ENCODE measurements at regions not wholly inside any gene's neighbourhood (a gene's known extent, or its start where the extent isn't known, plus 50 kb on each side); places are given as distances from the start of the nearest gene placed in this dataset.

DNA sequence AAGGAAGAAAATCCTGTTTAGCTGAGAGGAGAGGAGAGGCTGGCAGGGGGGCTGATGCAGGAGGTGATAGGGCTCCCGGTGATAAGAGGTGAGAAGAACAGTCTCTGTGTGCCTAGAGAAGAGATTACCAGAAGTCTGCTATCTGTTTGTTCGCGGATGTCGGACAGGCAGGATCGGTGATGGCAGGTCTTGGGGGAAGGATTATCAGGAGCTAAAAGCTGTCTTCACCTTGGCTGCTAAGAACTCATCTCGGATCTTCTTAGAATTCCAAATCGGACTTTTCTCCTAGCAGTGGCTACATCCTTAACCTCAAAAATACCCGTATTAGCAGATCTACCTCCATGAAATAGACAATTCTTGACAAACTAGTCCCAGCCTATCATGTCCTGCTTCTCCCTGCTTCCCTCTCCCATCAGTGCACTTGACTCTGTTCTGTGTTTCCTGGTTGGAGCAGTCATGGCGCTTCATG lies 282.1 kb upstream of the TRIB2 start:
- no peaks in the 10 kb centered on the region for H3K9me3 ChIP-seq
- intact Hi-C loops (cut with DNase I): no loop called here
- no peak overlapping the region for H3K27ac ChIP-seq
- TF ChIP-seq POLR2A (IDR thresholded peaks at IDR 0.05) (no peak), POLR2AphosphoS5 (IDR thresholded peaks at IDR 0.05; ENCODE audit: insufficient read depth in 1 of 2, low read depth in 1 of 2) (no peak)
- TF ChIP-seq, protein P1, sequence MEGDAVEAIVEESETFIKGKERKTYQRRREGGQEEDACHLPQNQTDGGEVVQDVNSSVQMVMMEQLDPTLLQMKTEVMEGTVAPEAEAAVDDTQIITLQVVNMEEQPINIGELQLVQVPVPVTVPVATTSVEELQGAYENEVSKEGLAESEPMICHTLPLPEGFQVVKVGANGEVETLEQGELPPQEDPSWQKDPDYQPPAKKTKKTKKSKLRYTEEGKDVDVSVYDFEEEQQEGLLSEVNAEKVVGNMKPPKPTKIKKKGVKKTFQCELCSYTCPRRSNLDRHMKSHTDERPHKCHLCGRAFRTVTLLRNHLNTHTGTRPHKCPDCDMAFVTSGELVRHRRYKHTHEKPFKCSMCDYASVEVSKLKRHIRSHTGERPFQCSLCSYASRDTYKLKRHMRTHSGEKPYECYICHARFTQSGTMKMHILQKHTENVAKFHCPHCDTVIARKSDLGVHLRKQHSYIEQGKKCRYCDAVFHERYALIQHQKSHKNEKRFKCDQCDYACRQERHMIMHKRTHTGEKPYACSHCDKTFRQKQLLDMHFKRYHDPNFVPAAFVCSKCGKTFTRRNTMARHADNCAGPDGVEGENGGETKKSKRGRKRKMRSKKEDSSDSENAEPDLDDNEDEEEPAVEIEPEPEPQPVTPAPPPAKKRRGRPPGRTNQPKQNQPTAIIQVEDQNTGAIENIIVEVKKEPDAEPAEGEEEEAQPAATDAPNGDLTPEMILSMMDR (IDR thresholded peaks at IDR 0.05): no peak
- no peaks in the 10 kb centered on the region for H3K36me3 ChIP-seq
- no peaks in the 10 kb centered on the region for H3K27me3 ChIP-seq
- DNase-seq (ENCODE audit: extremely low spot score in 2 of 2): no peak
- no peak overlapping the region for H3K4me3 ChIP-seq
- peaks cover 5% of the 10 kb centered on the region for H3K4me1 ChIP-seq

DNA sequence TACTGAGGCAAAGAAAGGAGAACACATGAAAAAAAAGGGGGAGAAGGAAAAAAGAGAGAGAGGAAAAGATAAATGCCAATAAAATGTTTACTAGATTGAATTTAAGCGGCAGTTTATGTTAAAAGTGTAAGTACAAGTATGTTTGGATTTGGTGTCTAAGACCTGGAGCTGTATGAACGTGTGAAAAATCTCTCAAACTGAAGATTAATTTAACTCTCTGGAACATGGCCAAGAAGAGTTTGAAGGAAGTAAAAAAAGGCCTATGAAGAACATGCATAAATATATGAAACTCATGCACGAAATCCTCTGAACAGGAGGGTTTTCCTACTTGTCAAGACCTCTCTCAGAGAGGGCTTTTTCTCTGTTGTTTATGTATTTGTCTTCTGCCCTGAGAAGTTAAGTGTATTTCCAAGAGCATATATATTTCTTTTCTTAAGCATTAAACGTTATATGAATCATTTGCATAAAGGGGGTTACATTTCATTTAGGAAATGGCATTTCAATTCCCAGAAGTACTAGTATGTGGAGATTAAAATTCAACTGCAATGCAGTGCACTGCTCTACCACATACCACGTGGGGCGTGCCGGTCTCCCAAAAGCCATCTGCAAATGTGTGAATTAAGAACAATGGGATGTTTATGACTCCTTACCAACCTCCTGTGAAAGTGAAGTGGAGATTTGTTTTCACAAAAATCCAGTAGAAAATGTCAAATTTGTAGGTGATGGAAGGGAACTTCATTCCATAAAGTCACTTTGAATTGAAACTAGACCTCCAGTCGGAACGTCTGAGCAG lies 281.1 kb upstream of the TRIB2 start:
- DNase-seq (ENCODE audit: extremely low spot score in 2 of 2): no peak
- intact Hi-C loops (cut with DNase I): no loop called here
- H3K4me3 ChIP-seq: no peak overlapping the region
- H3K9me3 ChIP-seq: no peaks in the 10 kb centered on the region
- no peaks in the 10 kb centered on the region for H3K27me3 ChIP-seq
- TF ChIP-seq, protein P1 (IDR thresholded peaks at IDR 0.05): no peak
- TF ChIP-seq POLR2A (IDR thresholded peaks at IDR 0.05): no peak
- H3K27ac ChIP-seq: no peak overlapping the region
- no peaks in the 10 kb centered on the region for H3K36me3 ChIP-seq
- peaks cover 3% of the 10 kb centered on the region for H3K4me1 ChIP-seq

DNA sequence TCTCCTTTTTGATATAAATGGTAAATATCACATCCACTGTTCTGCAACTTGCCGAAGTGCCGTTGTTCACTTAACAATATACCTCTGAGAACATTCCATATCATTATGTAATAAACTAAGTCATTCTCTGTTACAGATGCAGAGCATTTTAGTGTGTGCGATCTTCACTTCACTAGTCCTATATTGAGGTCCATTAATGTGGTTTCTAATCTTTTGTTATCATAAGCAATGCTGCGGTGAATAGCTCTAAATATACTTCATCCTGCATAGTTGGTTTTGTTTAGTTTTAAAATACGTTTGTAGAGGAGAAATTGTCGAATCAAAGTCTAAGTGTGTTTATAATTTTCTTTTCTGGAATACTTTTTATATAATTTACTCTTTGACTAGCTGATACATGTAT lies 280.3 kb upstream of the TRIB2 start:
- Histone ChIP-seq H3K27ac (no peak overlapping the region), H3K27me3 (no peaks in the 10 kb centered on the region), H3K36me3 (no peaks in the 10 kb centered on the region), H3K4me3 (no peak overlapping the region), H3K9me3 (no peaks in the 10 kb centered on the region), H3K4me1 (peaks cover 7% of the 10 kb centered on the region)
- DNase-seq (ENCODE audit: extremely low spot score in 2 of 2): no peak
- intact Hi-C loops (cut with DNase I): no loop called here
- TF ChIP-seq, protein P1 (IDR thresholded peaks at IDR 0.05): no peak
- TF ChIP-seq POLR2A (IDR thresholded peaks at IDR 0.05) (no peak), POLR2AphosphoS5 (IDR thresholded peaks at IDR 0.05; ENCODE audit: insufficient read depth in 1 of 2, low read depth in 1 of 2) (no peak)

DNA sequence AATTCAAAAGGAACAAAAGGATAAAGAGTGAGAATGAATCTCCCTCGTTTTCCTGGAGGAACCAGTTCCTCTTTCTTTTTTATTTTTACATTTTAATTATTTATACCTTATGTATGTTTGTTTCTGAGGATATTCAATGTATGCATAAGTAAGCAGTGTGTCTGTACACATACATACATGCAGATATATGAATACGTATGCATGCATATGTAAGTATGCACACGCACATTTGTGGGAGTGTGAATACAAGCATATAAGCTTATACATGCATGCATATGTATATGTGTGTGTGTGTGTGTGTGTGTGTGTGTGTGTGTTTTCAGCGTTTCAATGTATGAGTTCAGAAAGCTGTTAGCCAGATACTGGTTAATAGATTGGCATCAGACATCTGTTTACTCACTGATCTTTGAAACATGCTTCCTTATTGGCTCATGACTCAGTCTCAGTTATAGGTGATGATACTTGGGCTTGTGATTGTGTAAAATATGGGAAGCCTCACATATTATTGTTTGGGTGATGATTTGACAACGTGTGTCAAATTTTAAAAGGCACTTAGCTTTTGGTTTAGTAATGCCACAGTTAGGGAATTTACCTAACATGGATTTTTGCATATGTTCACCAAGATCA lies 279.7 kb upstream of the TRIB2 start:
- no peak for DNase-seq (ENCODE audit: extremely low spot score in 2 of 2)
- Histone ChIP-seq H3K4me3 (no peak overlapping the region), H3K36me3 (no peaks in the 10 kb centered on the region), H3K4me1 (peaks cover 12% of the 10 kb centered on the region), H3K27me3 (no peaks in the 10 kb centered on the region), H3K27ac (no peak overlapping the region), H3K9me3 (no peaks in the 10 kb centered on the region)
- intact Hi-C loops (cut with DNase I): no loop called here
- TF ChIP-seq, protein P1 (IDR thresholded peaks at IDR 0.05): no peak
- TF ChIP-seq POLR2A (IDR thresholded peaks at IDR 0.05): no peak
- TF ChIP-seq POLR2AphosphoS5 (IDR thresholded peaks at IDR 0.05; ENCODE audit: insufficient read depth in 1 of 2, low read depth in 1 of 2): no peak

DNA sequence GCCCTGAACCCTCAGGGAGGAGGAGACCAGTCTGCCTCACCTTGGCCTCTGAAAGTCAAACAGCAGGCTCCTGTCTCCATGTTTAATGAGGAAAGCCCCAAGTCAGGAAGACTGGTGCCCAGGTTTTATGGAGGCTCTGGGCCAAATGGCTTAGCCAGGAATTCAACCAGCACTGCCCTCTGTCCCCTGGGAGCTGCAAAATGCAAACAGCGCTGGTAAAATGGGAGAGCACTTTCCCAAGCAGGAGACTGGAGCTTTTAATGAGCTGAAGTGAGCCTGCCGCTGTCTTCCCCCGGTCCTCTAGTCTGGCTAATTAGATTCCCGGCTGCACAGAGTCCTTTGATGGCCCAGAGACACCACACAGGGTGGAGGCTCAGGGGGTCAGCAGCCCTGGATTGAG lies 276.0 kb upstream of the TRIB2 start:
- Histone ChIP-seq H3K36me3 (no peaks in the 10 kb centered on the region), H3K27me3 (no peaks in the 10 kb centered on the region), H3K9me3 (no peaks in the 10 kb centered on the region), H3K4me3 (no peak overlapping the region), H3K27ac (no peak overlapping the region), H3K4me1 (peaks cover 19% of the 10 kb centered on the region)
- intact Hi-C loops (cut with DNase I): no loop called here
- TF ChIP-seq, protein P1 (IDR thresholded peaks at IDR 0.05): no peak
- no peak for TF ChIP-seq POLR2AphosphoS5 (IDR thresholded peaks at IDR 0.05; ENCODE audit: insufficient read depth in 1 of 2, low read depth in 1 of 2)
- no peak for TF ChIP-seq POLR2A (IDR thresholded peaks at IDR 0.05)
- DNase-seq (ENCODE audit: extremely low spot score in 2 of 2): no peak
